ENCODE measurements at regions not wholly inside any gene's neighbourhood (a gene's known extent, or its start where the extent isn't known, plus 50 kb on each side); places are given as distances from the start of the nearest gene placed in this dataset.

GRCh38 chr22:19630614-19631013 lies 83.7 kb upstream of the SEPTIN5 start:
- TF ChIP-seq FOXM1 (IDR thresholded peaks at IDR 0.05; ENCODE audit: borderline replicate concordance) (no peak), TARDBP (IDR thresholded peaks at IDR 0.05) (no peak), NFRKB (IDR thresholded peaks at IDR 0.05) (no peak), FOXA1 (IDR thresholded peaks at IDR 0.05) (no peak), ZNF384 (IDR thresholded peaks at IDR 0.05) (no peak), CTBP1 (IDR thresholded peaks at IDR 0.05; ENCODE audit: borderline replicate concordance) (no peak), BHLHE40 (IDR thresholded peaks at IDR 0.05; ENCODE audit: borderline replicate concordance) (no peak), ELF4 (IDR thresholded peaks at IDR 0.05) (no peak), ARNT (IDR thresholded peaks at IDR 0.05) (no peak), SUZ12 (IDR thresholded peaks at IDR 0.05) (no peak)

Data from HEK293T (cell line).